T-helper 17 cell (primary cell): ENCODE measurements at regions not wholly inside any gene's neighbourhood (a gene's known extent, or its start where the extent isn't known, plus 50 kb on each side); places are given as distances from the start of the nearest gene placed in this dataset.

Experiments
- ATAC-seq: fragments of 150-1000 bp; cut with Tn5 transposase; 2 replicates; pipeline ENCODE4 v1.10.0; 2021; ENCODE audit warnings: mild to moderate bottlenecking, moderate library complexity
- DNase-seq, 3 donors: peaks; one replicate each; pipeline versions ENCODE4 v3.0.0 to v3.0.0-alpha.2; 2020 to 2021
- H3K9me3 ChIP-seq: one replicate; pipeline ENCODE4 v1.7.0; 2013; ENCODE audit warnings: low read length, mild to moderate bottlenecking; ENCODE audit not compliant: control insufficient read depth, poor library complexity, severe bottlenecking
- H3K27ac Mint-ChIP-seq: one replicate; pipeline ENCODE4 v1.8.0; 2022; ENCODE audit warnings: mild to moderate bottlenecking, moderate library complexity, mixed read lengths
- H3K27me3 Mint-ChIP-seq: one replicate; pipeline ENCODE4 v1.8.0; 2022; ENCODE audit warnings: mixed read lengths
- H3K36me3 Mint-ChIP-seq: one replicate; pipeline ENCODE4 v1.8.0; 2022; ENCODE audit warnings: low read depth, mixed read lengths
- H3K4me1 Mint-ChIP-seq: one replicate; pipeline ENCODE4 v1.8.0; 2022; ENCODE audit warnings: mild to moderate bottlenecking, mixed read lengths
- H3K4me3 Mint-ChIP-seq: one replicate; pipeline ENCODE4 v1.8.0; 2022; ENCODE audit warnings: mild to moderate bottlenecking, moderate library complexity, mixed read lengths

- H3K36me3 Mint-ChIP-seq, result no peaks in the 10 kb centered on the region
- no peaks in the 10 kb centered on the region for H3K27me3 Mint-ChIP-seq
- no peaks in the 10 kb centered on the region for H3K9me3 ChIP-seq
- H3K4me3 Mint-ChIP-seq, result no peak overlapping the region
- DNase-seq (no peak), ATAC-seq (no peak)
- H3K4me1 Mint-ChIP-seq, result no peaks in the 10 kb centered on the region
- no peak overlapping the region for H3K27ac Mint-ChIP-seq
These were observed 91.3 kb downstream of the PPP1R2C start for GRCh38 chrX:42686706-42687105.

GRCh38 chrX:42686296-42686695 is 91.7 kb downstream of the PPP1R2C start:
- no peak overlapping the region for H3K4me3 Mint-ChIP-seq
- H3K27me3 Mint-ChIP-seq, result no peaks in the 10 kb centered on the region
- no peak overlapping the region for H3K27ac Mint-ChIP-seq
- no peaks in the 10 kb centered on the region for H3K36me3 Mint-ChIP-seq
- no peaks in the 10 kb centered on the region for H3K9me3 ChIP-seq
- ATAC-seq (no peak), DNase-seq (no peak)
- no peaks in the 10 kb centered on the region for H3K4me1 Mint-ChIP-seq

- no peaks in the 10 kb centered on the region for H3K36me3 Mint-ChIP-seq
- DNase-seq, result no peak
- H3K27ac Mint-ChIP-seq, result no peak overlapping the region
- H3K9me3 ChIP-seq, result no peaks in the 10 kb centered on the region
- H3K27me3 Mint-ChIP-seq, result no peaks in the 10 kb centered on the region
- no peaks in the 10 kb centered on the region for H3K4me1 Mint-ChIP-seq
- H3K4me3 Mint-ChIP-seq, result no peak overlapping the region
- ATAC-seq, result no peak
These were observed 93.9 kb downstream of the PPP1R2C start for GRCh38 chrX:42684065-42684464.

DNA sequence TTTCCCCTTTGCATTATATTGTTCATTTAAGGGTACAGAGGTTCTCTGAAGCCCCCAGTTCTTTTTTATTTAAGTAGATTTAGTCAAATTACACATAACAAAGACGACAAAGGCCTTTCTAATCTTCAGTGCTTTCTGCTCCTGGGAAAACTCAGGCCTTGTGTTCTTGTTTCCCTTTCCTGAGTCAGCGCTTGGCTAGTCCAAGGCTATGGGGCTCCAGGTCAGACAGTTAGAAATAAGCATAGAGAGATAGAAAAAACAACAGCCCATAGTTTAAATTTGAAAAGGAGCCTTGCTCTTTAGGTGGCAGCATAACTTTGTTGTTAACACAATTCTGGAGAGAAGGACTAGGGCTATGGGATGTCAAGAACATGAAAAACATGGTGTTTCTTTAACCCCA is 97.3 kb downstream of the PPP1R2C start:
- Mint-ChIP-seq H3K27ac (no peak overlapping the region), H3K27me3 (no peaks in the 10 kb centered on the region), H3K4me3 (no peak overlapping the region), H3K4me1 (no peaks in the 10 kb centered on the region), H3K36me3 (no peaks in the 10 kb centered on the region)
- no peak for DNase-seq
- H3K9me3 ChIP-seq, result no peaks in the 10 kb centered on the region
- no peak for ATAC-seq

GRCh38 chrX:42678133-42678532 is 99.8 kb downstream of the PPP1R2C start:
- no peak overlapping the region for H3K4me3 Mint-ChIP-seq
- H3K36me3 Mint-ChIP-seq, result no peaks in the 10 kb centered on the region
- no peak for DNase-seq
- no peak overlapping the region for H3K27ac Mint-ChIP-seq
- no peaks in the 10 kb centered on the region for H3K27me3 Mint-ChIP-seq
- H3K4me1 Mint-ChIP-seq, result no peaks in the 10 kb centered on the region
- no peaks in the 10 kb centered on the region for H3K9me3 ChIP-seq
- no peak for ATAC-seq

DNA sequence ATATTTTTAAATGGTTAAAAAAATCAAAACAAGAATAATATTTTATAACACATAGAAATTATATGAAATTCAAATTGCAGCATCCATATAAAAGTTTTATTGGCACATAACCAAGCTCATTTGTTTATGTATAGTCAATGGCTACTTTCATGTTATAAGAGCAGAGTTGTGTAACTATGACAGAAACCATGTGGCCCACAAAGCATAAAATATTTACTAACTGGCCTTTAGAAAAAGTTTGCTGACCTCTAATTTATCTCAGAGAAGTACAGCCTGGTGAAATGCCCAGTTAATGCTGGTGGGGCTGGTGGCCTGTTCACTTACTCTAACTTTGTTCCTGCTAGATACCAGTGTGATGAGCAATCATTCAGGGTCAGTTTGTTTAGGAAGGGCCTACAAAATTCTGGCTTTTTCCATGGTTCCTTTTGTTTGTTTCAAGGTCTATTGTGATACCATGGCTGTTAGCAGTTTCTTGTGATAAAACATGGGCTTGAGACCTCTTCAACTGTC is 104.6 kb downstream of the PPP1R2C start:
- no peaks in the 10 kb centered on the region for H3K27me3 Mint-ChIP-seq
- ATAC-seq, result no peak
- no peak overlapping the region for H3K27ac Mint-ChIP-seq
- H3K9me3 ChIP-seq, result no peaks in the 10 kb centered on the region
- no peak overlapping the region for H3K4me3 Mint-ChIP-seq
- no peaks in the 10 kb centered on the region for H3K36me3 Mint-ChIP-seq
- DNase-seq, result no peak
- no peaks in the 10 kb centered on the region for H3K4me1 Mint-ChIP-seq

- H3K9me3 ChIP-seq, result no peaks in the 10 kb centered on the region
- ATAC-seq (no peak), DNase-seq (no peak)
- H3K27ac Mint-ChIP-seq, result no peak overlapping the region
- no peaks in the 10 kb centered on the region for H3K36me3 Mint-ChIP-seq
- no peak overlapping the region for H3K4me3 Mint-ChIP-seq
- H3K4me1 Mint-ChIP-seq, result no peaks in the 10 kb centered on the region
- H3K27me3 Mint-ChIP-seq, result no peaks in the 10 kb centered on the region
These were observed 113.3 kb downstream of the PPP1R2C start for GRCh38 chrX:42664680-42665079.

GRCh38 chrX:42628471-42628870 is 149.5 kb downstream of the PPP1R2C start:
- Mint-ChIP-seq H3K27me3 (no peaks in the 10 kb centered on the region), H3K4me3 (no peak overlapping the region), H3K36me3 (peaks cover 3% of the 10 kb centered on the region), H3K27ac (no peak overlapping the region), H3K4me1 (no peaks in the 10 kb centered on the region)
- no peaks in the 10 kb centered on the region for H3K9me3 ChIP-seq
- ATAC-seq (no peak), DNase-seq (no peak)

- H3K36me3 Mint-ChIP-seq, result peaks cover 3% of the 10 kb centered on the region
These were observed 150.1 kb downstream of the PPP1R2C start for GRCh38 chrX:42627891-42628290.

GRCh38 chrX:42624524-42624923 is 153.4 kb downstream of the PPP1R2C start:
- no peaks in the 10 kb centered on the region for H3K9me3 ChIP-seq

More at GRCh38 chrX:42627891-42628290, 150.1 kb downstream of the PPP1R2C start:
- no peaks in the 10 kb centered on the region for H3K9me3 ChIP-seq
- Mint-ChIP-seq H3K4me1 (no peaks in the 10 kb centered on the region), H3K27ac (no peak overlapping the region), H3K4me3 (no peak overlapping the region), H3K27me3 (no peaks in the 10 kb centered on the region)
- DNase-seq, result no peak
- no peak for ATAC-seq

GRCh38 chrX:42619068-42619467 is 158.9 kb downstream of the PPP1R2C start:
- H3K4me1 Mint-ChIP-seq, result peaks cover 16% of the 10 kb centered on the region
- no peaks in the 10 kb centered on the region for H3K9me3 ChIP-seq
- no peaks in the 10 kb centered on the region for H3K27me3 Mint-ChIP-seq
- no peaks in the 10 kb centered on the region for H3K36me3 Mint-ChIP-seq
- DNase-seq (no peak), ATAC-seq (no peak)
- no peak overlapping the region for H3K4me3 Mint-ChIP-seq
- no peak overlapping the region for H3K27ac Mint-ChIP-seq

More at GRCh38 chrX:42624524-42624923, 153.4 kb downstream of the PPP1R2C start:
- Mint-ChIP-seq H3K4me1 (no peaks in the 10 kb centered on the region), H3K27me3 (no peaks in the 10 kb centered on the region), H3K36me3 (no peaks in the 10 kb centered on the region), H3K4me3 (no peak overlapping the region), H3K27ac (no peak overlapping the region)
- no peak for ATAC-seq
- DNase-seq, result no peak

- Mint-ChIP-seq H3K27ac (no peak overlapping the region), H3K27me3 (no peaks in the 10 kb centered on the region), H3K4me1 (peaks cover 16% of the 10 kb centered on the region), H3K4me3 (no peak overlapping the region), H3K36me3 (no peaks in the 10 kb centered on the region)
- no peak for ATAC-seq
- DNase-seq, result no peak
- H3K9me3 ChIP-seq, result no peaks in the 10 kb centered on the region
These were observed 161.0 kb downstream of the PPP1R2C start for GRCh38 chrX:42616981-42617380.

GRCh38 chrX:42615161-42615563 is 162.8 kb downstream of the PPP1R2C start:
- ATAC-seq, result no peak
- no peaks in the 10 kb centered on the region for H3K9me3 ChIP-seq
- Mint-ChIP-seq H3K27ac (no peak overlapping the region), H3K36me3 (no peaks in the 10 kb centered on the region), H3K27me3 (no peaks in the 10 kb centered on the region), H3K4me1 (peaks cover 16% of the 10 kb centered on the region), H3K4me3 (no peak overlapping the region)
- DNase-seq, result no peak

DNA sequence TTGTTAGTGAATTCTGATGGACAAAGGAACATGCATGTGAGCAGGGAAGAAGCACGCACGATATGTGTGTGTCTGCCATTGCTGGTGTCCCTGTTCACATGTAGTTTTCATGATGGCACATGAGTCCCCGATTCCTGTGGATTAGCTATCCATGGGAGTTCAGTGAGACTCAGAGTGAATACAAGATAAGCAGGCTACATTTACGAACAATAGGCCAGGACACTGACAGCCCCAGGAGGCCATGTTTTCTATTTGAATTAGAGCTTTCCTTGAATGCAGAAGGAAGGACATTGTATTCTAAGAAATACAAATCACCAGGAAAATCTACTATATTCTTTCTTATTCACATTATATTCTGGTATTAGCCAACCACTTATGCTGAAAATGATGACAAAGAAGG is 171.4 kb downstream of the PPP1R2C start:
- DNase-seq (no peak), ATAC-seq (no peak)
- no peaks in the 10 kb centered on the region for H3K9me3 ChIP-seq
- H3K27me3 Mint-ChIP-seq, result no peaks in the 10 kb centered on the region
- H3K4me1 Mint-ChIP-seq, result no peaks in the 10 kb centered on the region
- no peak overlapping the region for H3K4me3 Mint-ChIP-seq
- no peak overlapping the region for H3K27ac Mint-ChIP-seq
- H3K36me3 Mint-ChIP-seq, result no peaks in the 10 kb centered on the region
